ENCODE measurements at regions not wholly inside any gene's neighbourhood (a gene's known extent, or its start where the extent isn't known, plus 50 kb on each side); places are given as distances from the start of the nearest gene placed in this dataset.

GRCh38 chrX:40227125-40227524 lies 129.4 kb upstream of the BCOR start:
- TF ChIP-seq CTCF (IDR thresholded peaks at IDR 0.05 in 4 of 5, conservative IDR thresholded peaks at IDR 0.05 in 1 of 5) (no peak), POLR2A (IDR thresholded peaks at IDR 0.05) (no peak)
